WTC11 (cell line): ENCODE measurements at regions not wholly inside any gene's neighbourhood (a gene's known extent, or its start where the extent isn't known, plus 50 kb on each side); places are given as distances from the start of the nearest gene placed in this dataset.

Experiments used
- ATAC-seq: fragments of 200-7000 bp; cut with Tn5 transposase; 2 replicates; pipeline ENCODE4 v1.10.0; 2021; ENCODE audit warnings: mild to moderate bottlenecking, moderate library complexity
- CTCF ChIA-PET: fragments of 300-600 bp; sonication (Branson Sonifier 250); formaldehyde crosslinking; loops from one replicate; lab custom pipeline; 2021; ENCODE audit warnings: antibody characterized with exemption; lab: Charles Lee
- POLR2A ChIA-PET: fragments of 350-600 bp; sonication (Branson Sonifier 250); formaldehyde crosslinking; loops from one replicate; lab custom pipeline; 2021; ENCODE audit warnings: antibody characterized with exemption; lab: Charles Lee
- DNase-seq: peaks from one replicate; pipeline ENCODE4 v3.0.0; 2021; ENCODE audit warnings: low spot score
- H3K27ac Mint-ChIP-seq: 2 replicates; pipeline ENCODE4 v1.8.0; 2021; ENCODE audit warnings: mixed read lengths
- H3K27me3 Mint-ChIP-seq: 2 replicates; pipeline ENCODE4 v1.8.0; 2021; ENCODE audit warnings: low read depth, mild to moderate bottlenecking, moderate library complexity, mixed read lengths
- H3K36me3 Mint-ChIP-seq: 2 replicates; pipeline ENCODE4 v1.8.0; 2021; ENCODE audit warnings: mixed read lengths
- H3K4me1 Mint-ChIP-seq: 2 replicates; pipeline ENCODE4 v1.8.0; 2022; ENCODE audit warnings: mixed read lengths
- H3K4me3 Mint-ChIP-seq: 2 replicates; pipeline ENCODE4 v1.8.0; 2021; ENCODE audit warnings: mild to moderate bottlenecking, moderate library complexity, mixed read lengths
- H3K9me3 Mint-ChIP-seq: 2 replicates; pipeline ENCODE4 v1.8.0; 2021; ENCODE audit warnings: mixed read lengths
- FOXP1 ChIP-seq: sonication (generic); formaldehyde crosslinking; IDR thresholded peaks from 2 replicates; pipeline ENCODE4 v1.8.0; 2022; ENCODE audit warnings: missing genetic modification reagents, mild to moderate bottlenecking, moderate library complexity, borderline replicate concordance
- GABPB1 ChIP-seq: sonication (generic); formaldehyde crosslinking; IDR thresholded peaks from 2 replicates; pipeline ENCODE4 v1.8.1; 2023; ENCODE audit warnings: mild to moderate bottlenecking, missing genetic modification reagents
- GRHL2 ChIP-seq: fragments of 250-450 bp; sonication (Bioruptor Pico); IDR thresholded peaks from 2 replicates; pipeline ENCODE4 v1.8.0; 2022; ENCODE audit warnings: mild to moderate bottlenecking, moderate library complexity; ENCODE audit not compliant: insufficient replicate concordance, severe bottlenecking
- JAZF1 ChIP-seq: fragments of 250-450 bp; sonication (Bioruptor Pico); IDR thresholded peaks from 2 replicates; pipeline ENCODE4 v1.9.0; 2021; ENCODE audit warnings: moderate library complexity, mild to moderate bottlenecking, inconsistent platforms
- MXD4 ChIP-seq: fragments of 250-450 bp; sonication (Bioruptor Pico); IDR thresholded peaks from 2 replicates; pipeline ENCODE4 v1.8.0; 2021; ENCODE audit warnings: mild to moderate bottlenecking, moderate library complexity, borderline replicate concordance
- NR1H2 ChIP-seq: sonication (generic); formaldehyde crosslinking; IDR thresholded peaks from 2 replicates; pipeline ENCODE4 v1.9.0; 2021; ENCODE audit warnings: mild to moderate bottlenecking, moderate library complexity, missing genetic modification reagents
- NR3C1 ChIP-seq: sonication (generic); formaldehyde crosslinking; conservative IDR thresholded peaks from 2 replicates; pipeline ENCODE4 v1.8.1; 2023; ENCODE audit warnings: low read depth, mild to moderate bottlenecking, missing genetic modification reagents
- ZBTB21 ChIP-seq: sonication (generic); formaldehyde crosslinking; IDR thresholded peaks from 2 replicates; pipeline ENCODE4 v1.8.1; 2023; ENCODE audit warnings: mild to moderate bottlenecking, missing genetic modification reagents, borderline replicate concordance
- ZNF416 ChIP-seq: fragments of 250-450 bp; sonication (Bioruptor Pico); IDR thresholded peaks from 2 replicates; pipeline ENCODE4 v1.9.0; 2021; ENCODE audit warnings: mild to moderate bottlenecking, inconsistent platforms
- ZNF423 ChIP-seq: fragments of 250-450 bp; sonication (Bioruptor Pico); IDR thresholded peaks from 2 replicates; pipeline ENCODE4 v2.1.2; 2022; ENCODE audit warnings: mild to moderate bottlenecking, moderate library complexity
- TF ChIP-seq, protein P1 (sequence below): sonication (generic); formaldehyde crosslinking; IDR thresholded peaks from 2 replicates; pipeline ENCODE4 v1.8.1; 2023; ENCODE audit warnings: mild to moderate bottlenecking, missing genetic modification reagents, moderate library complexity
- TF ChIP-seq, protein P2 (sequence below): fragments of 250-450 bp; sonication (Bioruptor Pico); IDR thresholded peaks from 2 replicates; pipeline ENCODE4 v2.1.2; 2022; ENCODE audit warnings: mild to moderate bottlenecking, moderate library complexity
- TF ChIP-seq, protein P3 (sequence below): fragments of 250-450 bp; sonication (Bioruptor Pico); IDR thresholded peaks from 2 replicates; pipeline ENCODE4 v1.8.0; 2021; ENCODE audit warnings: mild to moderate bottlenecking
- TF ChIP-seq, protein P4 (sequence below): sonication (generic); formaldehyde crosslinking; IDR thresholded peaks from 2 replicates; pipeline ENCODE4 v1.8.1; 2023; ENCODE audit warnings: mild to moderate bottlenecking, missing genetic modification reagents
- TF ChIP-seq, protein P5 (sequence below): fragments of 250-450 bp; sonication (Bioruptor Pico); conservative IDR thresholded peaks from 2 replicates; pipeline ENCODE4 v1.9.0; 2021; ENCODE audit warnings: mild to moderate bottlenecking
- TF ChIP-seq, protein P6 (sequence below): sonication (generic); formaldehyde crosslinking; IDR thresholded peaks from 2 replicates; pipeline ENCODE4 v1.8.0; 2023; ENCODE audit warnings: mild to moderate bottlenecking, missing genetic modification reagents
- TF ChIP-seq, protein P7 (sequence below): sonication (generic); formaldehyde crosslinking; conservative IDR thresholded peaks from 2 replicates; pipeline ENCODE4 v1.8.1; 2022; ENCODE audit warnings: mild to moderate bottlenecking, missing genetic modification reagents
- TF ChIP-seq, protein P8 (sequence below): sonication (generic); formaldehyde crosslinking; IDR thresholded peaks from 2 replicates; pipeline ENCODE4 v1.8.0; 2022; ENCODE audit warnings: mild to moderate bottlenecking, missing genetic modification reagents
- TF ChIP-seq, protein P9 (sequence below): sonication (generic); formaldehyde crosslinking; IDR thresholded peaks from 2 replicates; pipeline ENCODE4 v1.8.1; 2023; ENCODE audit warnings: mild to moderate bottlenecking, missing genetic modification reagents, moderate library complexity

DNA sequence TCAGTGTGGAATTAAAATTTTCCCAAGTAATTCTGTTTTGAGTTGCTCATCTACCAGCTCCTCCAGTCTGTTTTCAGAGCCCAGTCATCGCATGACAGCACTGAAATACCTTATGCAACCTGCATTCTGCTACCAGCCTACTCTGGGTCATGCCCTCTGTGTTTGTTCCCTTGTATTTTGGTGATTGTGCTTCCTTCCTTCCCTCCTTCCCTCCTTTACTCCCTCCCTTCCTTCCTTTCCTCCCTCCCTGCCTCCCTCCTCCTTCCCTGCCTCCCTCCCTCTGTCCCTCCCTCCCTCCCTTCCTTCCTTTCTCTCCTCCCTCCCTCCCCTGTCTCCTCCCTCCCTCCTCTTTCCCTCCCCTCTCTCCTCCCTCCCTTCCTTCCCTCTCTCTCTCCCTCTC is 289.6 kb downstream of the CDH2 start (continued):
- TF ChIP-seq, protein P1, sequence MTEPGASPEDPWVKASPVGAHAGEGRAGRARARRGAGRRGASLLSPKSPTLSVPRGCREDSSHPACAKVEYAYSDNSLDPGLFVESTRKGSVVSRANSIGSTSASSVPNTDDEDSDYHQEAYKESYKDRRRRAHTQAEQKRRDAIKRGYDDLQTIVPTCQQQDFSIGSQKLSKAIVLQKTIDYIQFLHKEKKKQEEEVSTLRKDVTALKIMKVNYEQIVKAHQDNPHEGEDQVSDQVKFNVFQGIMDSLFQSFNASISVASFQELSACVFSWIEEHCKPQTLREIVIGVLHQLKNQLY, result no peak
- TF ChIP-seq GABPB1, result no peak
- TF ChIP-seq NR3C1 (CRISPR knock-in tag), result no peak
- TF ChIP-seq ZNF416 (CRISPR knock-in tag), result no peak
- TF ChIP-seq, protein P2, sequence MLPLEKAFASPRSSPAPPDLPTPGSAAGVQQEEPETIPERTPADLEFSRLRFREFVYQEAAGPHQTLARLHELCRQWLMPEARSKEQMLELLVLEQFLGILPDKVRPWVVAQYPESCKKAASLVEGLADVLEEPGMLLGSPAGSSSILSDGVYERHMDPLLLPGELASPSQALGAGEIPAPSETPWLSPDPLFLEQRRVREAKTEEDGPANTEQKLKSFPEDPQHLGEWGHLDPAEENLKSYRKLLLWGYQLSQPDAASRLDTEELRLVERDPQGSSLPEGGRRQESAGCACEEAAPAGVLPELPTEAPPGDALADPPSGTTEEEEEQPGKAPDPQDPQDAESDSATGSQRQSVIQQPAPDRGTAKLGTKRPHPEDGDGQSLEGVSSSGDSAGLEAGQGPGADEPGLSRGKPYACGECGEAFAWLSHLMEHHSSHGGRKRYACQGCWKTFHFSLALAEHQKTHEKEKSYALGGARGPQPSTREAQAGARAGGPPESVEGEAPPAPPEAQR (CRISPR knock-in tag), result no peak
- no peak for TF ChIP-seq GRHL2 (CRISPR knock-in tag)
- TF ChIP-seq JAZF1 (CRISPR knock-in tag), result no peak
- TF ChIP-seq, protein P3, sequence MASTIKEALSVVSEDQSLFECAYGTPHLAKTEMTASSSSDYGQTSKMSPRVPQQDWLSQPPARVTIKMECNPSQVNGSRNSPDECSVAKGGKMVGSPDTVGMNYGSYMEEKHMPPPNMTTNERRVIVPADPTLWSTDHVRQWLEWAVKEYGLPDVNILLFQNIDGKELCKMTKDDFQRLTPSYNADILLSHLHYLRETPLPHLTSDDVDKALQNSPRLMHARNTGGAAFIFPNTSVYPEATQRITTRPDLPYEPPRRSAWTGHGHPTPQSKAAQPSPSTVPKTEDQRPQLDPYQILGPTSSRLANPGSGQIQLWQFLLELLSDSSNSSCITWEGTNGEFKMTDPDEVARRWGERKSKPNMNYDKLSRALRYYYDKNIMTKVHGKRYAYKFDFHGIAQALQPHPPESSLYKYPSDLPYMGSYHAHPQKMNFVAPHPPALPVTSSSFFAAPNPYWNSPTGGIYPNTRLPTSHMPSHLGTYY (CRISPR knock-in tag), result no peak

DNA sequence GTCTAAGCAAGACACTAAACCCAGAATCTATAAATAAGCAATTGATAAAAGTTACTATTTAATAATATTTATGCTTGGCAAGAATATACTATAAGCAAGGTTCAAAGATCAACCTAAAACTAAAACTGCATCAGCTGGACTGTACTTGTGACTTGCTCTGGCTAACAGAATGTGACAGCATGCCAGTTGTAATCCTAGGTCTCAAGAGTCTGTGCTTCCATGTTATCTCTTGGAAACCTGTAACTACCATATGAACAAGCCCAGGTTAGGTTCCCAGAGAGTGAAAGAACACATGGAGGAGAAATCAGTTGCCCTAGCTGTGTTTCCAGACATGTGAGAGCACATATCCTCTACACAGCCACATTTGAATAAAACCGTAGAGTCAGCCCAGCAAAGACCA is 297.4 kb downstream of the CDH2 start:
- Mint-ChIP-seq H3K27me3 (no peaks in the 10 kb centered on the region), H3K4me3 (no peak overlapping the region), H3K27ac (no peak overlapping the region), H3K4me1 (no peaks in the 10 kb centered on the region), H3K9me3 (no peaks in the 10 kb centered on the region), H3K36me3 (no peaks in the 10 kb centered on the region)
- POLR2A ChIA-PET, result no interaction called here
- ATAC-seq (no peak), DNase-seq (no peak)
- CTCF ChIA-PET, result no interaction called here
- TF ChIP-seq NR1H2 (no peak), MXD4 (no peak), JAZF1 (CRISPR knock-in tag) (no peak), ZNF423 (CRISPR knock-in tag) (no peak), ZBTB21 (CRISPR knock-in tag) (no peak), FOXP1 (no peak)
- TF ChIP-seq, protein P4, sequence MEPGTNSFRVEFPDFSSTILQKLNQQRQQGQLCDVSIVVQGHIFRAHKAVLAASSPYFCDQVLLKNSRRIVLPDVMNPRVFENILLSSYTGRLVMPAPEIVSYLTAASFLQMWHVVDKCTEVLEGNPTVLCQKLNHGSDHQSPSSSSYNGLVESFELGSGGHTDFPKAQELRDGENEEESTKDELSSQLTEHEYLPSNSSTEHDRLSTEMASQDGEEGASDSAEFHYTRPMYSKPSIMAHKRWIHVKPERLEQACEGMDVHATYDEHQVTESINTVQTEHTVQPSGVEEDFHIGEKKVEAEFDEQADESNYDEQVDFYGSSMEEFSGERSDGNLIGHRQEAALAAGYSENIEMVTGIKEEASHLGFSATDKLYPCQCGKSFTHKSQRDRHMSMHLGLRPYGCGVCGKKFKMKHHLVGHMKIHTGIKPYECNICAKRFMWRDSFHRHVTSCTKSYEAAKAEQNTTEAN, result no peak
- TF ChIP-seq, protein P5, sequence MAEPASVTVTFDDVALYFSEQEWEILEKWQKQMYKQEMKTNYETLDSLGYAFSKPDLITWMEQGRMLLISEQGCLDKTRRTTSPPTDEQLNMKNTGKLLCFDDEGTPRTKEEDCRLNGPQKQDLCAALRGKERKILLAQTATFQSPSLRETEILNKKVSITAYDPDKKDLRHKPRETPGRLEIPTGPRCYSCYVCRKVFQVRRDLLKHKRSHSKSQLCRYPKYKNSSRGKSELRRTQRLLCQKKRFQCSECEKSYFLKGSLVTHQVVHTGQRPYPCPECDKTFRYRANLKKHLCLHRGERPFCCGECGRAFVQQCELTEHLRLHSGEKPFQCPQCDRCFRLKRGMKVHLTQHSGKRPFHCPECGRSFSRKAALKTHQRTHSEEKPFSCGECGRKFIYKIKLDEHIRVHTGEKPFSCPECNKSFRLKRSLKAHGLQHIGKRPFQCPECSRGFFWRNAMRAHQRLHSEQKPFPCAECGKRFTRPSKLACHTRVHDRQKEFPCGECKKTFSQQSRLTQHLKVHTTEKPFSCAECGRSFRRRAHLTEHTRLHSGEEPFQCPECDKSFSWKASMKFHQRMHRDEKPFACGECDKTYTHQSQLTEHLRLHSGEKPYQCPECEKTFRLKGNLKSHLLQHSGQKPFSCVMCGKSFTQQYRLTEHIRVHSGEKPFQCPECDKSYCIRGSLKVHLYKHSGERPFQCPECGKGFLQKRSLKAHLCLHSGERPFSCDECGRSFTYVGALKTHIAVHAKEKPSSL (CRISPR knock-in tag), result no peak
- TF ChIP-seq, protein P6, sequence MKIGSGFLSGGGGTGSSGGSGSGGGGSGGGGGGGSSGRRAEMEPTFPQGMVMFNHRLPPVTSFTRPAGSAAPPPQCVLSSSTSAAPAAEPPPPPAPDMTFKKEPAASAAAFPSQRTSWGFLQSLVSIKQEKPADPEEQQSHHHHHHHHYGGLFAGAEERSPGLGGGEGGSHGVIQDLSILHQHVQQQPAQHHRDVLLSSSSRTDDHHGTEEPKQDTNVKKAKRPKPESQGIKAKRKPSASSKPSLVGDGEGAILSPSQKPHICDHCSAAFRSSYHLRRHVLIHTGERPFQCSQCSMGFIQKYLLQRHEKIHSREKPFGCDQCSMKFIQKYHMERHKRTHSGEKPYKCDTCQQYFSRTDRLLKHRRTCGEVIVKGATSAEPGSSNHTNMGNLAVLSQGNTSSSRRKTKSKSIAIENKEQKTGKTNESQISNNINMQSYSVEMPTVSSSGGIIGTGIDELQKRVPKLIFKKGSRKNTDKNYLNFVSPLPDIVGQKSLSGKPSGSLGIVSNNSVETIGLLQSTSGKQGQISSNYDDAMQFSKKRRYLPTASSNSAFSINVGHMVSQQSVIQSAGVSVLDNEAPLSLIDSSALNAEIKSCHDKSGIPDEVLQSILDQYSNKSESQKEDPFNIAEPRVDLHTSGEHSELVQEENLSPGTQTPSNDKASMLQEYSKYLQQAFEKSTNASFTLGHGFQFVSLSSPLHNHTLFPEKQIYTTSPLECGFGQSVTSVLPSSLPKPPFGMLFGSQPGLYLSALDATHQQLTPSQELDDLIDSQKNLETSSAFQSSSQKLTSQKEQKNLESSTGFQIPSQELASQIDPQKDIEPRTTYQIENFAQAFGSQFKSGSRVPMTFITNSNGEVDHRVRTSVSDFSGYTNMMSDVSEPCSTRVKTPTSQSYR (CRISPR knock-in tag), result no peak
- TF ChIP-seq, protein P7, sequence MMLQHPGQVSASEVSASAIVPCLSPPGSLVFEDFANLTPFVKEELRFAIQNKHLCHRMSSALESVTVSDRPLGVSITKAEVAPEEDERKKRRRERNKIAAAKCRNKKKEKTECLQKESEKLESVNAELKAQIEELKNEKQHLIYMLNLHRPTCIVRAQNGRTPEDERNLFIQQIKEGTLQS (CRISPR knock-in tag), result no peak
- TF ChIP-seq, protein P2 (CRISPR knock-in tag), result no peak
- TF ChIP-seq, protein P8, sequence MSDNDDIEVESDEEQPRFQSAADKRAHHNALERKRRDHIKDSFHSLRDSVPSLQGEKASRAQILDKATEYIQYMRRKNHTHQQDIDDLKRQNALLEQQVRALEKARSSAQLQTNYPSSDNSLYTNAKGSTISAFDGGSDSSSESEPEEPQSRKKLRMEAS (CRISPR knock-in tag), result no peak
- TF ChIP-seq, protein P9, sequence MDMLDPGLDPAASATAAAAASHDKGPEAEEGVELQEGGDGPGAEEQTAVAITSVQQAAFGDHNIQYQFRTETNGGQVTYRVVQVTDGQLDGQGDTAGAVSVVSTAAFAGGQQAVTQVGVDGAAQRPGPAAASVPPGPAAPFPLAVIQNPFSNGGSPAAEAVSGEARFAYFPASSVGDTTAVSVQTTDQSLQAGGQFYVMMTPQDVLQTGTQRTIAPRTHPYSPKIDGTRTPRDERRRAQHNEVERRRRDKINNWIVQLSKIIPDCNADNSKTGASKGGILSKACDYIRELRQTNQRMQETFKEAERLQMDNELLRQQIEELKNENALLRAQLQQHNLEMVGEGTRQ, result no peak
